Sciatic nerve (tissue), 2 donors: ENCODE measurements at regions not wholly inside any gene's neighbourhood (a gene's known extent, or its start where the extent isn't known, plus 50 kb on each side); places are given as distances from the start of the nearest gene placed in this dataset.
"Not testable (repeated sequence)": the region's sequence is repeated elsewhere in the genome, so short reads cannot be mapped to it uniquely, and the experiment has no call there.

Experiments used
- ATAC-seq: fragments of 200-7000 bp; cut with Tn5 transposase; one replicate; pipeline ENCODE4 v1.9.1; 2020; ENCODE audit warnings: mild to moderate bottlenecking, moderate library complexity
- DNase-seq: peaks from one replicate; pipeline ENCODE4 v3.0.0-alpha.2; 2020; ENCODE audit warnings: low spot score
- intact Hi-C: fragments of 100-400 bp; cut with DNase I; formaldehyde crosslinking; loops from one replicate; pipeline ENCODE4 v1.14.2; 2022
- donor health status: DM: no; HTN: no; CAD: no.
- donor health status: DM: no; HTN: no; CAD: no.

DNA sequence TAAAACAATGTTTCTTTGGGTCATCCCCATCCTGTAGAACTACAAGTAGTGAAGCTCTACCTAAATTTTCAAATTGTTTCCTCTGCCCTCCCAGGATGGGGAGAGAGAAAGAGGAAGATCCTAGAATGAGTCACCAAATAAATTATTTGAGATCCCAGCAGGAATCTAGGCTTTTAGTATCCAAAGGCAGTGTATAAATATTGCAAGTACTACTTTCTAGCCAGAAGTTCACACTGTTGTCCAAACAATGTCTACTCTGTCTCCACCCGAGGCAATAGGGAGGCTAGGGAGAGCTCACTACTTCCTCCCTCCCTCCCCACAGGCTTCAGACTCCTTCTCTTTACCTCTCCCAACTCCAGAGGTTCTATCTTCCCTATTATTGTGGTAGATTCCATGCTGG, 362.8 kb downstream of the MRPS30 start:
- intact Hi-C loops: no loop called here
- DNase-seq: no peak

DNA sequence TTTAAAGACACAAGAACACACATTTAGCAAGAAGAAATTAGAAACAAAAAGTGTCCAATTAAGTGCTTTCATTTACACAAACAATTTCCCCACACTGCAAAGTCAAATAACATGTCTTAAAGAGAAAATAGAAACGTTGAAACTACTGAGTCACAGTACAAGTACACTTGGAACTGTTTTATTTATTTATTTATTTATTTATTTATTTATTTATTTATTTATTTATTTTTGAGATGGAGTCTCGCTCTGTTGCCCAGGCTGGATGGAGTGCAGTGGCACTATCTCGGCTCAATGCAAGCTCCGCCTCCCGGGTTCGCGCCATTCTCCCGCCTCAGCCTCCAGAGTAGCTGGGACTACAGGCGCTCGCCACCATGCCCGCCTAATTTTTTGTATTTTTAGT, 363.9 kb downstream of the MRPS30 start:
- intact Hi-C loops, DNase-seq, ATAC-seq: not testable (repeated sequence)

More for the DNA sequence above, 362.8 kb downstream of the MRPS30 start:
- ATAC-seq: no peak

DNA sequence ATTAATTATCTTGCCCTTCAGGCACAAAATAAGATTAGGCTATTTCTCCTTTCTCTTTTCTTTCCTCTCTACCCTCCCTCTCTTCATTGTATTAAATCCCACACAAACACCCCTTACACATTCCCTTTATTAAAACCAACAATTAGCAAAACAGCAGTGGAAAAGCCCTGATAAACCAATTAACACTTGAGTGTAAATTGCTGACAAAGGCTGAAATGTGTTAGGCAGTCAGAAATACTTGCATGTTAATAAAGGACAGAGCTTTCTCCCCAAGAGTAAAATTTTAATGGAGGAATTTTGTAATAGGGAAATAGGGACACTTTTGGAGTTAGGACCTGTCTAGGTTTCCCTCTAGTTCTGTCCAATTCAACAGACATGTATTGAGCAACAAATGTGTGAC, 370.9 kb downstream of the MRPS30 start:
- no peak for DNase-seq
- ATAC-seq: no peak
- intact Hi-C loops: no loop called here

DNA sequence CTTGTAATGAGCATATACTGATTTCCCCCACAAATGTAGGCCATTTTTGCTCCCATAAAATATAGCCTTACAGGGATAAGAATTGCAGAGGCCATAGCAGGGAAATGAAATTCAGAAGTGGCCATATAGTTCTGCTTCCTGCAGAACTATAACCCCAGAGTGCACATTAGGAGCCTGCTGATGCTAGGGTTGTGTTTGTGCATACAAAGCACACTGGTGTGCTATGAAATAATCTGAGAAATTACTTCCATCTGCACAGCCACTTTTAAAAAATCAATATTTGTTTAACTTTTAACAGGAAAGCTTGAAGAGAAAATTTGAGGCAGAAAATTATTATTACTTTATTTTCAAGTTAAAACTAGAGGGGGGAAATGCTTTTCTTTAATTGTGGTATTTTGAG, 380.3 kb downstream of the MRPS30 start:
- ATAC-seq: no peak
- intact Hi-C loops: no loop called here
- DNase-seq: no peak

DNA sequence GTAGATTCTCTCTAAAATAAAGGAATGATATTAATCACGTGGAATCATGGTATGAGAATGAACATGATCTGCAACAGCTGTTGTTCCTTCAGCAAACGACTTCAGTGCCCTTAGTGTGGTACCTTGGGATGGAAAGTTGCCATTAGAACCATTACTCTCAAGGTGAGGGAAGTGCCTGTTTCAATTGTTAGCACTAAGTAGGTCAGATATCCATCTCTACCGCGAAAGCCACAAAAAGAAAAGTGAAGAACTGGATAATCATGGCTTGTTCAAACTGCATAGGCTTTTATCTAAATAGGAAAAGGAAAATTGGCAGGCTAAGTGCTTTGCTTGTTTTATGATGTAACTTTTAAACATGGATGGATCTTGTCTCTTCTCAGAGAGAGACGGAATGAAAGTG, 380.7 kb downstream of the MRPS30 start:
- no peak for DNase-seq
- intact Hi-C loops: no loop called here
- ATAC-seq: no peak

DNA sequence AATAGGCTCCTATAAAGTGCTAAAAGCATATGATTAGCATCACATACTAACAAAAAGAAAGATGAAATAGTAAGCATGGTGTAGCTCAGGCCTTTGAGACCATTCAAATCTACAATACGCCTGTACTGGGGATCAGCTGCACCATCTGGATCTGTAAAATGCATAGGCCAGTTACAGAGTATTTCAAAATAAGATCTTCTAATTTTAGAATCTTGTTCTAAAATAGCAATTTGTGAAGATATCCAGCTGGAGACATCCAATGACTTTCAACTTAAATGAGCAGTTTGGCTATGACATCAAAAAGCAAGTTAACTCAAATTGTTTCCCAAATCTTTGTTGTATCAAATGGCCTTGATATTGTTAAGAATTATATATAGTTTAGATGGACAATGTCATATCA, 386.3 kb downstream of the MRPS30 start:
- ATAC-seq: no peak
- intact Hi-C loops: no loop called here

More for the DNA sequence above, 386.3 kb downstream of the MRPS30 start:
- DNase-seq: no peak
